H1 (cell line): ENCODE measurements at regions not wholly inside any gene's neighbourhood (a gene's known extent, or its start where the extent isn't known, plus 50 kb on each side); places are given as distances from the start of the nearest gene placed in this dataset.

Source experiments
- CTCF ChIA-PET: fragments of 300-600 bp; sonication (Branson Sonifier 250); formaldehyde crosslinking; loops from one replicate; lab custom pipeline; 2021; ENCODE audit not compliant: partially characterized antibody; lab: Charles Lee
- POLR2A ChIA-PET: fragments of 300-600 bp; sonication (Branson Sonifier 250); formaldehyde crosslinking; loops from one replicate; lab custom pipeline; 2021; ENCODE audit warnings: inconsistent platforms; ENCODE audit not compliant: partially characterized antibody; lab: Charles Lee
- DNase-seq, 2 experiments: peaks; one replicate each; pipeline versions ENCODE4 v3.0.0 to v3.0.0-alpha.2; 2010 to 2022; ENCODE audit warnings: low spot score in 2 of 2, low read depth in 1 of 2, mixed read lengths in 1 of 2
- FAIRE-seq: peaks from 2 replicates; lab custom pipeline; 2011; peaks lifted over from hg19 to GRCh38; lab: Jason Lieb, UNC
- H2AFZ ChIP-seq: 2 replicates; pipeline ENCODE4 v1.8.1; 2012; ENCODE audit warnings: low read length, inconsistent platforms
- H2AK5ac ChIP-seq: 2 replicates; pipeline ENCODE4 v1.6.1; 2013; ENCODE audit warnings: low read depth, low read length
- H2BK120ac ChIP-seq: replicated peaks from 2 replicates; pipeline ENCODE3; 2013; ENCODE audit warnings: low read depth, low read length, inconsistent platforms
- H2BK12ac ChIP-seq: 2 replicates; pipeline ENCODE4 v1.6.1; 2013; ENCODE audit warnings: low read depth, low read length
- H2BK15ac ChIP-seq: 2 replicates; pipeline ENCODE4 v1.6.1; 2013; ENCODE audit warnings: low read length
- H2BK20ac ChIP-seq: 2 replicates; pipeline ENCODE4 v1.6.1; 2013; ENCODE audit warnings: low read length
- H2BK5ac ChIP-seq: 2 replicates; pipeline ENCODE4 v1.6.1; 2013; ENCODE audit warnings: low read depth, low read length
- H3K14ac ChIP-seq: 2 replicates; pipeline ENCODE4 v1.6.1; 2013; ENCODE audit warnings: inconsistent platforms; ENCODE audit not compliant: insufficient read length
- H3K18ac ChIP-seq: 2 replicates; pipeline ENCODE4 v1.6.1; 2013; ENCODE audit warnings: low read length; ENCODE audit errors: extremely low read depth
- H3K23ac ChIP-seq: 2 replicates; pipeline ENCODE4 v1.6.1; 2013; ENCODE audit warnings: inconsistent platforms; ENCODE audit not compliant: insufficient read length
- H3K23me2 ChIP-seq: 2 replicates; pipeline ENCODE4 v1.6.1; 2013; ENCODE audit warnings: low read depth, low read length
- H3K27ac ChIP-seq: 2 replicates; pipeline ENCODE4 v1.6.1; 2011; ENCODE audit warnings: low read depth, low read length, inconsistent platforms
- H3K27me3 ChIP-seq, 4 experiments: replicated peaks in 1 of 4; 1 replicate in 1 of 4; 2 replicates in 3 of 4; pipeline versions ENCODE4 v1.6.1 to v1.8.1; 2011 to 2013; ENCODE audit warnings: low read length in 3 of 4, mild to moderate bottlenecking in 3 of 4, inconsistent platforms in 2 of 4, mixed read lengths in 2 of 4, moderate library complexity in 1 of 4; ENCODE audit not compliant: control insufficient read depth in 3 of 4, insufficient read depth in 3 of 4; ENCODE audit errors: extremely low read depth in 1 of 4
- H3K36me3 ChIP-seq, 4 experiments: 2 replicates each; pipeline versions ENCODE4 v1.6.1 to v1.8.1; 2011 to 2013; ENCODE audit warnings: mild to moderate bottlenecking in 4 of 4, low read length in 3 of 4, moderate library complexity in 2 of 4, control low read depth in 1 of 4, inconsistent platforms in 1 of 4; ENCODE audit not compliant: insufficient read depth in 4 of 4, control insufficient read depth in 2 of 4
- H3K4ac ChIP-seq: replicated peaks from 2 replicates; pipeline ENCODE3; 2013; ENCODE audit warnings: low read length, low read depth, mixed read lengths, inconsistent platforms; ENCODE audit not compliant: insufficient read length
- H3K4me1 ChIP-seq, 4 experiments: replicated peaks in 1 of 4; 1 replicate in 1 of 4; 2 replicates in 3 of 4; pipeline versions ENCODE4 v1.6.1 to v1.8.1; 2011 to 2013; ENCODE audit warnings: low read length in 3 of 4, inconsistent platforms in 2 of 4, mixed read lengths in 1 of 4; ENCODE audit not compliant: insufficient read depth in 4 of 4, control insufficient read depth in 3 of 4
- H3K4me2 ChIP-seq, 2 experiments: 2 replicates each; pipeline versions ENCODE4 v1.6.1 to v1.8.1; 2011 to 2013; ENCODE audit warnings: low read depth in 2 of 2, low read length in 2 of 2, control low read depth in 1 of 2, inconsistent platforms in 1 of 2, mild to moderate bottlenecking in 1 of 2; ENCODE audit not compliant: insufficient read depth in 1 of 2
- H3K4me3 ChIP-seq, 4 experiments: fragments of 200-600, 300-600 bp in 1 of 4; sonication (generic), shearing (Covaris generic), sonication (Bioruptor Twin) in 1 of 4; 2 replicates each; pipeline versions ENCODE4 v1.5.1 to v1.8.1; 2011 to 2016; ENCODE audit warnings: low read length in 4 of 4, low read depth in 3 of 4, control low read depth in 2 of 4, inconsistent platforms in 2 of 4, mild to moderate bottlenecking in 2 of 4, mixed read lengths in 1 of 4, moderate library complexity in 1 of 4; ENCODE audit not compliant: insufficient read depth in 2 of 4; ENCODE audit errors: extremely low read depth in 1 of 4
- H3K56ac ChIP-seq: replicated peaks from 2 replicates; pipeline ENCODE3; 2013; ENCODE audit warnings: low read depth, mild to moderate bottlenecking, mixed read lengths, low read length, inconsistent platforms; ENCODE audit not compliant: insufficient read length
- H3K79me1 ChIP-seq: 2 replicates; pipeline ENCODE4 v1.6.1; 2013; ENCODE audit warnings: low read depth, low read length, control low read depth
- H3K79me2 ChIP-seq, 2 experiments: 2 replicates each; pipeline versions ENCODE4 v1.6.1 to v1.8.1; 2012 to 2013; ENCODE audit warnings: low read length in 2 of 2, mild to moderate bottlenecking in 2 of 2, inconsistent platforms in 1 of 2; ENCODE audit not compliant: insufficient read depth in 2 of 2, control insufficient read depth in 1 of 2
- H3K9ac ChIP-seq, 4 experiments: replicated peaks in 1 of 4; 1 replicate in 1 of 4; 2 replicates in 3 of 4; pipeline versions ENCODE4 v1.6.1 to v1.8.1; 2011 to 2013; ENCODE audit warnings: low read depth in 3 of 4, low read length in 3 of 4, control low read depth in 2 of 4, mild to moderate bottlenecking in 2 of 4, moderate library complexity in 2 of 4, inconsistent platforms in 1 of 4; ENCODE audit errors: extremely low read depth in 1 of 4
- H3K9me3 ChIP-seq, 2 experiments: 2 replicates each; pipeline versions ENCODE4 v1.6.1 to v1.8.1; 2012 to 2013; ENCODE audit warnings: mild to moderate bottlenecking in 2 of 2, moderate library complexity in 2 of 2, control low read depth in 1 of 2, inconsistent platforms in 1 of 2, low read depth in 1 of 2, low read length in 1 of 2, mixed read lengths in 1 of 2; ENCODE audit not compliant: insufficient read depth in 2 of 2
- H4K20me1 ChIP-seq, 2 experiments: replicated peaks in 1 of 2; 2 replicates each; pipeline versions ENCODE3 to v1.8.1; 2011 to 2013; ENCODE audit warnings: inconsistent platforms in 2 of 2, low read length in 2 of 2, mild to moderate bottlenecking in 1 of 2; ENCODE audit not compliant: insufficient read depth in 2 of 2, control insufficient read depth in 1 of 2
- H4K5ac ChIP-seq: 2 replicates; pipeline ENCODE4 v1.6.1; 2013; ENCODE audit warnings: low read length, low read depth, mixed read lengths, inconsistent platforms; ENCODE audit not compliant: insufficient read length
- H4K8ac ChIP-seq: 2 replicates; pipeline ENCODE4 v1.8.0; 2013; ENCODE audit warnings: mild to moderate bottlenecking, moderate library complexity, low read length, inconsistent platforms; ENCODE audit not compliant: insufficient read depth; ENCODE audit errors: extremely low read depth
- H4K91ac ChIP-seq: replicated peaks from 2 replicates; pipeline ENCODE3; 2013; ENCODE audit warnings: low read length, mixed read lengths, inconsistent platforms; ENCODE audit not compliant: insufficient read length
- E2F6 ChIP-seq: IDR thresholded peaks from 2 replicates; pipeline ENCODE4 v1.6.1; 2012; ENCODE audit warnings: inconsistent platforms
- EP300 ChIP-seq, 2 experiments: IDR thresholded peaks; 1 replicate in 1 of 2; 2 replicates in 1 of 2; pipeline ENCODE4 v1.6.1; 2011 to 2012; ENCODE audit warnings: low read depth in 2 of 2, low read length in 2 of 2, mild to moderate bottlenecking in 2 of 2, borderline replicate concordance in 1 of 2, inconsistent platforms in 1 of 2, moderate library complexity in 1 of 2
- GTF2F1 ChIP-seq: IDR thresholded peaks from 2 replicates; pipeline ENCODE4 v1.6.1; 2012; ENCODE audit warnings: low read depth, low read length, improper control_type of control experiment, borderline replicate concordance
- KDM1A ChIP-seq: fragments of 200-600, 300-600 bp; sonication (generic); IDR thresholded peaks from 2 replicates; pipeline ENCODE4 v1.7.1; 2016; ENCODE audit warnings: mild to moderate bottlenecking, low read length, borderline replicate concordance
- KDM4A ChIP-seq: IDR thresholded peaks from one replicate; pipeline ENCODE4 v1.7.1; 2012; ENCODE audit warnings: low read depth, mild to moderate bottlenecking, moderate library complexity, low read length, inconsistent platforms; ENCODE audit not compliant: severe bottlenecking
- MAFK ChIP-seq: IDR thresholded peaks from 2 replicates; pipeline ENCODE4 v1.6.1; 2012; ENCODE audit warnings: low read depth, mild to moderate bottlenecking, improper control_type of control experiment, low read length
- NRF1 ChIP-seq: IDR thresholded peaks from 2 replicates; pipeline ENCODE4 v1.6.1; 2011; ENCODE audit warnings: mild to moderate bottlenecking, low read depth, low read length, improper control_type of control experiment
- RAD21 ChIP-seq, 2 experiments: IDR thresholded peaks in 1 of 2; conservative IDR thresholded peaks in 1 of 2; 2 replicates each; pipeline ENCODE4 v1.6.1; 2011; ENCODE audit warnings: low read depth in 2 of 2, low read length in 2 of 2, improper control_type of control experiment in 1 of 2, inconsistent platforms in 1 of 2, mild to moderate bottlenecking in 1 of 2, moderate library complexity in 1 of 2
- TEAD4 ChIP-seq: IDR thresholded peaks from 2 replicates; pipeline ENCODE4 v1.6.1; 2012; ENCODE audit warnings: low read depth, low read length, inconsistent platforms, mixed read lengths
- WGBS, 2 experiments: shearing (Covaris generic) in 1 of 2; methylation state at CpG; one replicate each; pipeline versions ENCODE4 v1.1.6 to v1.1.7; 2013 to 2015; ENCODE audit warnings: low lambda C conversion rate in 2 of 2, mixed read lengths in 2 of 2, inconsistent platforms in 1 of 2, low coverage in 1 of 2, missing lambda C conversion rate in 1 of 2; ENCODE audit not compliant: insufficient replicate concordance in 2 of 2, insufficient coverage in 1 of 2, insufficient read length in 1 of 2; ENCODE audit errors: extremely low coverage in 1 of 2, missing lambda C conversion rate in 1 of 2; 5-methylcytosine and 5-hydroxymethylcytosine counted together

- no peak for TF ChIP-seq GTF2F1
Measured at GRCh38 chr15:81922143-81922542, 123.7 kb downstream of the MEX3B start (continued).

- Histone ChIP-seq H4K91ac (no peak overlapping the region), H2BK15ac (no peak overlapping the region), H3K27ac (no peak overlapping the region), H3K79me1 (no peaks in the 10 kb centered on the region), H3K4me3 (no peak overlapping the region), H3K79me2 (no peaks in the 10 kb centered on the region), H3K14ac (no peak overlapping the region), H3K18ac (no peak overlapping the region), H2BK5ac (no peak overlapping the region), H4K8ac (no peak overlapping the region), H3K27me3 (no peaks in the 10 kb centered on the region), H3K23ac (no peak overlapping the region), H2BK12ac (no peak overlapping the region), H2BK120ac (no peak overlapping the region), H4K20me1 (no peaks in the 10 kb centered on the region), H3K4me2 (no peak overlapping the region), H3K23me2 (no peaks in the 10 kb centered on the region), H3K9ac (no peak overlapping the region), H3K4ac (no peak overlapping the region), H2AFZ (no peak overlapping the region), H3K4me1 (no peaks in the 10 kb centered on the region), H2BK20ac (no peak overlapping the region), H2AK5ac (no peak overlapping the region), H3K9me3 (peaks cover 21 to 26% of the 10 kb centered on the region in 2 experiments), H3K56ac (no peak overlapping the region), H4K5ac (no peak overlapping the region), H3K36me3 (no peaks in the 10 kb centered on the region; a peak in 2 of 8 replicates)
- DNase-seq, result no peak
- no peak for FAIRE-seq
- POLR2A ChIA-PET, result no interaction called here
- CTCF ChIA-PET, result no interaction called here
- WGBS, 2 experiments, result 88% methylated on average over 1 of the region's 1 CpG; no CpG with 5 or more reads in 1 of the 2 experiments
- TF ChIP-seq RAD21 (IDR thresholded peaks at IDR 0.05 in 1 of 2, conservative IDR thresholded peaks at IDR 0.05 in 1 of 2; ENCODE audit: low read depth in 2 of 2, low read length in 2 of 2), result no peak
- TF ChIP-seq NRF1, result no peak
- no peak for TF ChIP-seq KDM4A
- TF ChIP-seq EP300 (IDR thresholded peaks at IDR 0.05; ENCODE audit: borderline replicate concordance in 1 of 2, low read depth in 2 of 2, low read length in 2 of 2), result no peak
- no peak for TF ChIP-seq E2F6
- no peak for TF ChIP-seq MAFK
- TF ChIP-seq TEAD4, result no peak
- no peak for TF ChIP-seq KDM1A
Measured at GRCh38 chr15:81921163-81921562, 124.7 kb downstream of the MEX3B start.
